T-helper 17 cell (primary cell): ENCODE measurements at regions not wholly inside any gene's neighbourhood (a gene's known extent, or its start where the extent isn't known, plus 50 kb on each side); places are given as distances from the start of the nearest gene placed in this dataset.

Experiments used
- ATAC-seq: fragments of 150-1000 bp; cut with Tn5 transposase; 2 replicates; pipeline ENCODE4 v1.10.0; 2021; ENCODE audit warnings: mild to moderate bottlenecking, moderate library complexity
- DNase-seq, 3 donors: peaks; one replicate each; pipeline versions ENCODE4 v3.0.0 to v3.0.0-alpha.2; 2020 to 2021
- H3K9me3 ChIP-seq: one replicate; pipeline ENCODE4 v1.7.0; 2013; ENCODE audit warnings: low read length, mild to moderate bottlenecking; ENCODE audit not compliant: control insufficient read depth, poor library complexity, severe bottlenecking
- H3K27ac Mint-ChIP-seq: one replicate; pipeline ENCODE4 v1.8.0; 2022; ENCODE audit warnings: mild to moderate bottlenecking, moderate library complexity, mixed read lengths
- H3K27me3 Mint-ChIP-seq: one replicate; pipeline ENCODE4 v1.8.0; 2022; ENCODE audit warnings: mixed read lengths
- H3K36me3 Mint-ChIP-seq: one replicate; pipeline ENCODE4 v1.8.0; 2022; ENCODE audit warnings: low read depth, mixed read lengths
- H3K4me1 Mint-ChIP-seq: one replicate; pipeline ENCODE4 v1.8.0; 2022; ENCODE audit warnings: mild to moderate bottlenecking, mixed read lengths
- H3K4me3 Mint-ChIP-seq: one replicate; pipeline ENCODE4 v1.8.0; 2022; ENCODE audit warnings: mild to moderate bottlenecking, moderate library complexity, mixed read lengths

DNA sequence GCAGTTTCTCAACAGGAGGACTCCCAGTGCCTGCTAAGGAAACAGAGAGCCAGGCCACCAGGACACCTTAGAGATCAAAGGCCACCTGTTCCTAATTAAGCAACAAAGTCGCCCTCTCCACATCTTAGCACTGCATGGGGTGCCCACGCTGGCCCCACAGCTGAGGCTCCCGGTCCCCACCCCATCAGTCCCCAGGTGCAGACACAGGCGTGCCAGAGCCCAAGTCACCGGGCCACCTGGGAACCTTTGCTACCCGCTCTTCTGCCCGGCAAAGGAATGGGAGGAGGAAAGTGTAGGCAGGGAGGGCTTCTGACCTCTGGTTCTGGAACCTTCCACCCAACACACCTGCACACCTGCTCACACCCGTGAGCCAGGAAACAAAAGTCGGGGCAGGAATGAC lies 85.5 kb upstream of the PRR5 start:
- ATAC-seq (no peak), DNase-seq (no peak)
- no peak overlapping the region for H3K4me3 Mint-ChIP-seq
- peaks cover 4% of the 10 kb centered on the region for H3K27me3 Mint-ChIP-seq
- no peaks in the 10 kb centered on the region for H3K36me3 Mint-ChIP-seq
- H3K9me3 ChIP-seq, result peaks cover 2% of the 10 kb centered on the region
- H3K27ac Mint-ChIP-seq, result no peak overlapping the region
- H3K4me1 Mint-ChIP-seq, result peaks cover 2% of the 10 kb centered on the region

GRCh38 chr22:44615602-44616180 lies 86.3 kb upstream of the PRR5 start:
- Mint-ChIP-seq H3K4me1 (peaks cover 2% of the 10 kb centered on the region), H3K4me3 (no peak overlapping the region), H3K27me3 (peaks cover 4% of the 10 kb centered on the region), H3K27ac (no peak overlapping the region), H3K36me3 (no peaks in the 10 kb centered on the region)
- DNase-seq, result no peak
- peaks cover 2% of the 10 kb centered on the region for H3K9me3 ChIP-seq
- ATAC-seq, result no peak

GRCh38 chr22:44615146-44615545 lies 86.9 kb upstream of the PRR5 start:
- H3K27ac Mint-ChIP-seq, result no peak overlapping the region
- no peak overlapping the region for H3K4me3 Mint-ChIP-seq
- peaks cover 2% of the 10 kb centered on the region for H3K9me3 ChIP-seq
- no peaks in the 10 kb centered on the region for H3K36me3 Mint-ChIP-seq
- DNase-seq, result no peak
- H3K27me3 Mint-ChIP-seq, result no peaks in the 10 kb centered on the region
- no peaks in the 10 kb centered on the region for H3K4me1 Mint-ChIP-seq
- ATAC-seq, result no peak

DNA sequence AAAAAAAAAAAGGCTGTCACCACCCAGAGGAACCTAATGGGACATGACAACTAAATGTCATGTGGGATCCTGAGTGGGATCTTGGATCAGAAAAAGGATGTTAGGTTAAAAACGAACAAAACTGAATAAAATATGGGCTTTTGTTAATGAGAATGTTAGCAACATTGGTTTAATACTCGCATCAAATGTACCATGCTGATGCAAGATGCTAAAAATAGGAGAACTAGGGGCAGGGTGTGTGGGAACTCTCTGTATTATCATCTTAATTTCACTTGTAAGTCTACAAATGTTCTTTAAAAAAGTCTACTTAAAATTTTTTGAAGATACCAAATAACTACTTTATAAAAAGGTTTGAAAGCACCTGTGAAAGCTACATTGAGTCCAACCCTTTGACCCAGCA lies 88.8 kb upstream of the PRR5 start:
- no peaks in the 10 kb centered on the region for H3K4me1 Mint-ChIP-seq
- H3K36me3 Mint-ChIP-seq, result no peaks in the 10 kb centered on the region
- ATAC-seq (no peak), DNase-seq (no peak)
- H3K4me3 Mint-ChIP-seq, result no peak overlapping the region
- H3K27me3 Mint-ChIP-seq, result no peaks in the 10 kb centered on the region
- no peak overlapping the region for H3K27ac Mint-ChIP-seq
- H3K9me3 ChIP-seq, result peaks cover 2% of the 10 kb centered on the region

DNA sequence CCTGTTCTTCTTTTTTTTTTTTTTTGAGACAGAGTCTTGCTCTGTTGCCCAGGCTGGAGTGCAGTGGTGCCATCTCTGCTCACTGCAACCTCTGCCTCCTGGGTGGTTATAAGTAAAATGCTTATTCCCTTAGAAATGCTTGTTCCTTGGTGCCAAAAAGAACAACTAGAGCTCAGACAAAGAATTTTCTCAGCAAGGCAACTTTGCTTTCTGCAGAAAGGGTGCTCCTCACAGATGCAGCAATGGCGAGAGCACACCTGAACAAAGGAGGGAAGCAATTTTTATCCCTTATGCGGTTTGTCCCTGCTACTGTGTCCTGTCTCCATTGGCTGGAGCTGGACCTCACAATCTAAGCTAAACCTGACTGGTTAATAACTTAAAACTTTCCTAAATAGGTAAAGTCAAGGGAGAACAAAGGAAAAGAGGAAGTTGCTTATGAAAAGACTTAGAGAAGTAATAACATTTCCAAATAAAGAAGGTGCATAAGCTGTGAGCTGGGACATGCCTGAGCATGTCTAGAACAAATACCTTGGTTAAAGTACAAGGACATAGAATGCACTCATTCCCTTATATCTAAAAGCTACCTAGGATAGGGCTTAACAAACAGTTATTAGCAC lies 90.0 kb upstream of the PRR5 start:
- Mint-ChIP-seq H3K27ac (no peak overlapping the region), H3K36me3 (peaks cover under 1% of the 10 kb centered on the region), H3K4me3 (no peak overlapping the region), H3K4me1 (peaks cover 2% of the 10 kb centered on the region), H3K27me3 (peaks cover 5% of the 10 kb centered on the region)
- DNase-seq (no peak), ATAC-seq (no peak)
- H3K9me3 ChIP-seq, result peaks cover 2% of the 10 kb centered on the region

GRCh38 chr22:44610071-44610470 lies 91.9 kb upstream of the PRR5 start:
- Mint-ChIP-seq H3K4me3 (no peak overlapping the region), H3K27ac (no peak overlapping the region), H3K36me3 (peaks cover 3% of the 10 kb centered on the region), H3K27me3 (peaks cover 22% of the 10 kb centered on the region), H3K4me1 (peaks cover 2% of the 10 kb centered on the region)
- DNase-seq, result no peak
- ATAC-seq, result no peak
- peaks cover 2% of the 10 kb centered on the region for H3K9me3 ChIP-seq

DNA sequence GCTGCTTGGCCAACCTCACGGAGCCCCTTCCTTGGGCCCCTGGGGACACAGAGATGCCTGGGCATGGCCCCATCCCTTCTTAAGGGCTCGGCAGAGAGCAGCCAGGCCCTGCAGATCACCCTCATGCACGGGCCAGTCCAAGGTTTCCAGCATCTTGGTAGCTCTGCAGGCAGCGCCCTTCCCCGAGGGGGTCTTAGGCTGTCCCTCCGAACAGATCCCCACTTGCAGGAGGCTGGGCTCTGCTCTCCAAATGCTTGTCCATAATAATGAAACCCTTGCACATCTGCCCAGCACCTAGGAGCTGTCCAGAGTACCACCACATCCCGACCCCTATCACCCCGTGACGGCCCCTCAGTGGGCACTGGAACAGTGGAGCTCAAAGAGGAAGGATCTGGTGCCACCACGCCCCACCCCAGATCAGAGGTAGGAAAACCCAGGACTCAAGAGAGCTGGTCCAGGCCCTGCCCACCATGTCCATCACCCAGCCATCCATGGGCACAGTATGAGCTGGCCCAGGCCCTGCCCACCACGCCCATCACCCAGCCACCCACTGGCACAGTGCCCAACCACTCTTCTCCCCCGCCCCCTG lies 92.5 kb upstream of the PRR5 start:
- H3K27me3 Mint-ChIP-seq, result peaks cover 27% of the 10 kb centered on the region
- DNase-seq (no peak), ATAC-seq (no peak)
- peaks cover 2% of the 10 kb centered on the region for H3K9me3 ChIP-seq
- H3K4me1 Mint-ChIP-seq, result peaks cover 2% of the 10 kb centered on the region
- H3K4me3 Mint-ChIP-seq, result no peak overlapping the region
- H3K27ac Mint-ChIP-seq, result no peak overlapping the region
- peaks cover 4% of the 10 kb centered on the region for H3K36me3 Mint-ChIP-seq

DNA sequence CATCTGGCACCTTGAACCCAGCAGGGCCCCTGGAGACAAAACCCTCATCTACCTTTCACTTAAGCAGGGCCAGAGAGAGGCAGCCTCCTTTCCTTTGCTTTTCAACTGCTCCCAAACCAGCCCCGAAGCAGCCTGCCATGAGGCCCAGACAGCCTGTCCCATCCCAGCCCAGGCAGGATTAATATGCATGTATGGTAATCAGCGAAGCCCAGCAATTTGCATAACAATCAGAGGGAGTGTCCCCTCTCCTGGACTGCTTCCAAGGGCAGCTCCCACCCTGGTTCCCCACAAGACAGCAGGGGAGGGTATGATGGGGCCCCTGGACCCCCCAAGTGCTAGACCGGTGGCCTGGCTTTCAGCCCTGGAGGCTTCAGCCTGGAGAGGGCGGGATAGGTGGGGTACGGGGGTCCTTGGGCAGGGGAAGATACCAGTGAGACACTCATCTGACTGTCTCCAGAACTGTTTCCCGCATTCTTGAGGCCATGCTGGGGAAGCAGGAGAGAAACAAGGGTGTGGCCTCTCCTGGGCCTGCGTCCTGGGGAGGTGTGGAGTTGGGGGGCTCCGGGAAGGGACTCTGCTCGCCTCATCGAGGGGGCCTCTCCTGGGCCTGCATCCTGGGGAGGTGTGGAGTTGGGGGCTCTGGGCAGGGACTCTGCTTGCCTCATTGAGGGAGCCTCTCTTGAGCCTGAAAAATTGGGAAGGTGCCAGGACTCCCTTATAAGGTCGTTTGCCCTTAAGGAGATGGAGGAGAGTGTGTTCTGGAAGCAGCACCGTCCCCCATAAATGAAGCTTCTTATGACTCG lies 93.2 kb upstream of the PRR5 start:
- Mint-ChIP-seq H3K27ac (no peak overlapping the region), H3K27me3 (peaks cover 33% of the 10 kb centered on the region), H3K4me3 (no peak overlapping the region), H3K36me3 (peaks cover 5% of the 10 kb centered on the region), H3K4me1 (peaks cover 2% of the 10 kb centered on the region)
- peaks cover 2% of the 10 kb centered on the region for H3K9me3 ChIP-seq
- DNase-seq, result no peak
- ATAC-seq, result no peak

DNA sequence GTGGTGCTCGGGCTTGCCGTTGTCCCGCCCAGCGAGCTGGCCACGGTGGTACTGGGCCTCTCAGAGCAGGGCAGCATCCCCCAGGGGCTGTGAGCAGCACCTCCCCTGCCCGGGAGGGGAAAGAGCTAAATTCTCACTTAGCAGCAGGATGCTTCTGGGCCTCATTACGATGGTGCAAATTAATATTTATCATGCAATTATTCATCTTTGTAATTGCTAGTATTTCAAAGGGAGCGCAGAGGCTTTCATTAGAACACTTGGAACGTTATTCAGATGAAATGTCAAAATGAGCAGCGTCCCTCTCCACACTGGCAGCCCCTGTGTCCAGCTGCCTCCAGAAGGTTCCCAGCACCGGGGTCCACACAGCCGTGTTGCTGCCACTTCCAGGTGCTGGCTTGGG lies 95.9 kb upstream of the PRR5 start:
- no peak overlapping the region for H3K27ac Mint-ChIP-seq
- no peaks in the 10 kb centered on the region for H3K9me3 ChIP-seq
- H3K36me3 Mint-ChIP-seq, result peaks cover 5% of the 10 kb centered on the region
- no peak for ATAC-seq
- H3K27me3 Mint-ChIP-seq, result peaks cover 38% of the 10 kb centered on the region
- peaks cover 2% of the 10 kb centered on the region for H3K4me1 Mint-ChIP-seq
- no peak for DNase-seq
- no peak overlapping the region for H3K4me3 Mint-ChIP-seq

GRCh38 chr22:44605486-44605885 lies 96.5 kb upstream of the PRR5 start:
- Mint-ChIP-seq H3K27ac (no peak overlapping the region), H3K36me3 (peaks cover 5% of the 10 kb centered on the region), H3K4me1 (peaks cover 2% of the 10 kb centered on the region), H3K27me3 (peaks cover 38% of the 10 kb centered on the region), H3K4me3 (no peak overlapping the region)
- H3K9me3 ChIP-seq, result no peaks in the 10 kb centered on the region
- ATAC-seq (no peak), DNase-seq (no peak)

DNA sequence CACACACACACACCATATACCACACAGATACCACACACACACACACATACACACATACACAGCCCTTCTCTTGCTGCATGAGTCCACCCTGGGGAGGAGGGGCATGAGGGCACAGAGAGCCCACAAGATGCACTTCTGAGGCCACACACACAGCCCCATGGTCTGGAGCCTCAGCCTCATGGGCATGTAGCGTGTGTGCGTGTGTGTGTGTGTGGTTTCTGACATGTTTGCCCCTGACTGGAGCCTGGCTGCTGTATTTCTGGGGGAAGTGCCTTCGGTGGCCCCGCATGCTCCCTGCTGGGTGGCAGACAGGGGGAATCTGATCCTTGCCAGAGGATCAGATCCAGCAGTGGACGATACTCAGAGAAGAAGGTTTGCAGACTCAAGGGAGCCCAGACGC lies 97.0 kb upstream of the PRR5 start:
- H3K4me3 Mint-ChIP-seq, result no peak overlapping the region
- peaks cover 5% of the 10 kb centered on the region for H3K36me3 Mint-ChIP-seq
- peaks cover 2% of the 10 kb centered on the region for H3K4me1 Mint-ChIP-seq
- DNase-seq, result no peak
- no peak overlapping the region for H3K27ac Mint-ChIP-seq
- H3K9me3 ChIP-seq, result no peaks in the 10 kb centered on the region
- no peak for ATAC-seq
- peaks cover 38% of the 10 kb centered on the region for H3K27me3 Mint-ChIP-seq

DNA sequence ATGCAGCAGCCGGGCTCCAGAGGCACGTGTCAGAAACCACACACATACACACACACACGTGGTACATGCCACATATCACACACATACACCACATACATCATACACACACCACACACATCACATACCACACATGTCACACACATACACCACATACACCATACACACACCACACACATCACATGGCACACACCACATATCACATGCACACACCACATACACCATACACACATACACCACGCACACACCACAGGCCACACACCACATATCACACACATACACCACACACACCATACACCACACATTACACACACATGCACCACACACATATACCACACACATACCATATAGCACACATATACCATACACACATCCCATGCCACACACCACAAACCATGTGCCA lies 97.5 kb upstream of the PRR5 start:
- H3K4me1 Mint-ChIP-seq, result peaks cover 2% of the 10 kb centered on the region
- H3K4me3 Mint-ChIP-seq, result no peak overlapping the region
- H3K27ac Mint-ChIP-seq, result no peak overlapping the region
- H3K9me3 ChIP-seq, result no peaks in the 10 kb centered on the region
- DNase-seq (no peak), ATAC-seq (no peak)
- H3K36me3 Mint-ChIP-seq, result peaks cover 5% of the 10 kb centered on the region
- peaks cover 38% of the 10 kb centered on the region for H3K27me3 Mint-ChIP-seq

DNA sequence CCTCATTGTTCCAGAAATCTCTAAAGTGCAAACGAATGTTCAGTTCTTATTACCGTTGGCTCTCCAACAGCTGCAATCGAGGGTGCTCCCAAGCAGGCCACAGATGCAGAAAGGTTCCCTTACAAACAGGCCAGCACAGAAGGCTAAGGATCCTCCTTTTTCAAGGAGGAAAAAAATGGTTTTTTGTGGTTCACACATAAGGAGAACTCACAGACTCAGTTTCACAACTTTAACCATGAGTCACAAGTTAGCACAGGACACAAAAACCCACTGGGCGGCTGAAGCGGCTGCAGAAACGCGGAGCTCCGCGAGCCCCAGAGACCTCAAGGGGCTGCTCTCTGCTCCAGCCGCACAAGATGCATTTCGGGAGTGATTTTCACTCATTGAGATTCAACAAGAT lies 98.2 kb upstream of the PRR5 start:
- DNase-seq (no peak), ATAC-seq (no peak)
- H3K36me3 Mint-ChIP-seq, result peaks cover 5% of the 10 kb centered on the region
- peaks cover 38% of the 10 kb centered on the region for H3K27me3 Mint-ChIP-seq
- H3K4me1 Mint-ChIP-seq, result peaks cover 2% of the 10 kb centered on the region
- H3K27ac Mint-ChIP-seq, result no peak overlapping the region
- no peaks in the 10 kb centered on the region for H3K9me3 ChIP-seq
- H3K4me3 Mint-ChIP-seq, result no peak overlapping the region
